ENCODE measurements at regions not wholly inside any gene's neighbourhood (a gene's known extent, or its start where the extent isn't known, plus 50 kb on each side); places are given as distances from the start of the nearest gene placed in this dataset.

- TF ChIP-seq ZNF232 (CRISPR knock-in tag; IDR thresholded peaks at IDR 0.05; ENCODE audit: borderline replicate concordance): no peak
- no peak for TF ChIP-seq EP300 (IDR thresholded peaks at IDR 0.05; ENCODE audit: low read depth in 2 of 2, low read length in 2 of 2)
- TF ChIP-seq EP300 (CRISPR knock-in tag; IDR thresholded peaks at IDR 0.05; ENCODE audit: borderline replicate concordance): no peak
- no peak for TF ChIP-seq NR3C1 (CRISPR knock-in tag; IDR thresholded peaks at IDR 0.05)
- TF ChIP-seq, protein P1, sequence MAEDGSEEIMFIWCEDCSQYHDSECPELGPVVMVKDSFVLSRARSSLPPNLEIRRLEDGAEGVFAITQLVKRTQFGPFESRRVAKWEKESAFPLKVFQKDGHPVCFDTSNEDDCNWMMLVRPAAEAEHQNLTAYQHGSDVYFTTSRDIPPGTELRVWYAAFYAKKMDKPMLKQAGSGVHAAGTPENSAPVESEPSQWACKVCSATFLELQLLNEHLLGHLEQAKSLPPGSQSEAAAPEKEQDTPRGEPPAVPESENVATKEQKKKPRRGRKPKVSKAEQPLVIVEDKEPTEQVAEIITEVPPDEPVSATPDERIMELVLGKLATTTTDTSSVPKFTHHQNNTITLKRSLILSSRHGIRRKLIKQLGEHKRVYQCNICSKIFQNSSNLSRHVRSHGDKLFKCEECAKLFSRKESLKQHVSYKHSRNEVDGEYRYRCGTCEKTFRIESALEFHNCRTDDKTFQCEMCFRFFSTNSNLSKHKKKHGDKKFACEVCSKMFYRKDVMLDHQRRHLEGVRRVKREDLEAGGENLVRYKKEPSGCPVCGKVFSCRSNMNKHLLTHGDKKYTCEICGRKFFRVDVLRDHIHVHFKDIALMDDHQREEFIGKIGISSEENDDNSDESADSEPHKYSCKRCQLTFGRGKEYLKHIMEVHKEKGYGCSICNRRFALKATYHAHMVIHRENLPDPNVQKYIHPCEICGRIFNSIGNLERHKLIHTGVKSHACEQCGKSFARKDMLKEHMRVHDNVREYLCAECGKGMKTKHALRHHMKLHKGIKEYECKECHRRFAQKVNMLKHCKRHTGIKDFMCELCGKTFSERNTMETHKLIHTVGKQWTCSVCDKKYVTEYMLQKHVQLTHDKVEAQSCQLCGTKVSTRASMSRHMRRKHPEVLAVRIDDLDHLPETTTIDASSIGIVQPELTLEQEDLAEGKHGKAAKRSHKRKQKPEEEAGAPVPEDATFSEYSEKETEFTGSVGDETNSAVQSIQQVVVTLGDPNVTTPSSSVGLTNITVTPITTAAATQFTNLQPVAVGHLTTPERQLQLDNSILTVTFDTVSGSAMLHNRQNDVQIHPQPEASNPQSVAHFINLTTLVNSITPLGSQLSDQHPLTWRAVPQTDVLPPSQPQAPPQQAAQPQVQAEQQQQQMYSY (CRISPR knock-in tag; IDR thresholded peaks at IDR 0.05): no peak
- no peak for TF ChIP-seq ATAD3A (CRISPR knock-in tag; IDR thresholded peaks at IDR 0.05)
- TF ChIP-seq CTCF (CRISPR knock-in tag; IDR thresholded peaks at IDR 0.05): no peak
- TF ChIP-seq KDM3A (CRISPR knock-in tag; IDR thresholded peaks at IDR 0.05; ENCODE audit: low read depth): no peak
- no peak for TF ChIP-seq ZNF18 (CRISPR knock-in tag; IDR thresholded peaks at IDR 0.05; ENCODE audit: insufficient replicate concordance)
- TF ChIP-seq NONO (IDR thresholded peaks at IDR 0.05): no peak
- no peak for TF ChIP-seq NONO (CRISPR knock-in tag; conservative IDR thresholded peaks at IDR 0.05)
- TF ChIP-seq CSRNP2 (CRISPR knock-in tag; conservative IDR thresholded peaks at IDR 0.05; ENCODE audit: low read depth): no peak
- no peak for TF ChIP-seq TBL1XR1 (IDR thresholded peaks at IDR 0.05; ENCODE audit: borderline replicate concordance, low read length, partially characterized antibody)
- TF ChIP-seq POLR2AphosphoS5 (IDR thresholded peaks at IDR 0.05; ENCODE audit: low read depth, low read length): no peak
These were observed 277.2 kb upstream of the HS6ST1 start for GRCh38 chr2:128595763-128596395.
